GM10248 (cell line): ENCODE measurements at regions not wholly inside any gene's neighbourhood (a gene's known extent, or its start where the extent isn't known, plus 50 kb on each side); places are given as distances from the start of the nearest gene placed in this dataset.

ENCODE experiments used
- CTCF ChIA-PET: fragments of 300-600 bp; sonication (Branson Sonifier 250); formaldehyde crosslinking; extraction: SDS; loops from one replicate; lab custom pipeline; 2021; ENCODE audit warnings: antibody characterized with exemption; lab: Yijun Ruan, JAX
- POLR2A ChIA-PET: fragments of 350-650 bp; sonication (Branson Sonifier 250); formaldehyde crosslinking; extraction: SDS; loops from one replicate; lab custom pipeline; 2020; ENCODE audit warnings: antibody characterized with exemption; lab: Yijun Ruan, JAX
- DNase-seq: peaks from one replicate; pipeline ENCODE4 v3.0.0; 2012; ENCODE audit errors: extremely low spot score
- CTCF ChIP-seq: IDR thresholded peaks from 2 replicates; pipeline ENCODE4 v1.5.1; 2012; ENCODE audit warnings: mild to moderate bottlenecking, low read depth; ENCODE audit errors: extremely low read depth, missing control alignments, control extremely low read depth

- CTCF ChIA-PET, result interaction anchor here (1.5 kb wide), 1 partner anchor 21 kb away, joined by 4 read pairs; no protein-coding TSS in a partner anchor
- DNase-seq, result peak; percentile 53
- POLR2A ChIA-PET, result no interaction called here
- TF ChIP-seq CTCF, result no peak
These were observed 166.6 kb downstream of the KLF12 start for GRCh38 chr13:73967397-73968165.

DNA sequence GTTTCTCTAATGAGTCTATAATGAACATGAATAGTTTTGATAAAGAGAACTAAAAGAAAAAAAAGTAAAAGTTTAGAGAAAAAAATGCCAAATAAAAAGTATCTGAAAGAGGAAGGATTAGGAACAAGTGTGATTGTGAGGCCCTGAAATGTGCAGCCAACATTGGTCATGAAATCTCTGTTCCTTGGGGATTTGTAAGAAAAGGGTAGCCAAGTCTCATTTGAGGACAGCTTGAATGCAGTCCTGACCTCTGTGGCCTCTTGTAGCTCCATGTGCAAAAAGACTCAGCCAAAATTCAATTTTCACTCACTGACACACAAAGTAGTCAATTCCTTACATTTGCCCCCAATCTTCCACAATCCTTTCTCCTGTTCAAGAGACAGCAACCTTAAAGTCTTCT, 167.9 kb downstream of the KLF12 start:
- POLR2A ChIA-PET, result no interaction called here
- DNase-seq, result no peak
- no peak for TF ChIP-seq CTCF
- CTCF ChIA-PET, result interaction anchor here (1.4 kb wide), 1 partner anchor 18 kb away, joined by 3 read pairs; no protein-coding TSS in a partner anchor

DNA sequence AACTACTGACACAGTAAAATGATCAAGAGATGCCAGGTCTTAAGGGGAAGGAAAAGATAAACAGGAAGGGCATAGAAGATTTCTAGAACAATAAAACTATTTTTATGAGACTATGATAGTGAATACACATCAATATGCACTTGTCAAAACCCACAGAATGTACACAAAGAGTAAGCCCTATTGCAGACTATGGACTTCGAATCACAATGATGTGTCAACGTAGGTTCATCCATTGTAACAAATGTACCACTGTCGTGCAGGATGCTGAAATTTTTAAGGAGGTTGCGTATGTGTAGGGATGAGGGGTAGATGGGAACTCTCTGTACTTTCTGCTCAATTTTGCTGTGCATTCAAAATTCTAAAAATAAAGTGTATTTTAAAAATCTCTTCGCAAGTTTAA, 171.9 kb downstream of the KLF12 start:
- no peak for DNase-seq
- POLR2A ChIA-PET, result no interaction called here
- CTCF ChIA-PET, result no interaction called here
- no peak for TF ChIP-seq CTCF

- ChIA-PET POLR2A (no interaction called here), CTCF (interaction anchor here (1.1 to 1.8 kb wide), 3 partner anchors 9 to 31 kb away, joined by 3 to 5 read pairs (median 3); no protein-coding TSS in a partner anchor)
- no peak for DNase-seq
- no peak for TF ChIP-seq CTCF
These were observed 173.0 kb downstream of the KLF12 start for GRCh38 chr13:73961181-73961580.

GRCh38 chr13:73960474-73960873, 173.7 kb downstream of the KLF12 start:
- POLR2A ChIA-PET, result no interaction called here
- TF ChIP-seq CTCF, result no peak
- CTCF ChIA-PET, result interaction anchor here (1.1 to 1.8 kb wide), 4 partner anchors 10 to 124 kb away, joined by 3 to 5 read pairs (median 4); no protein-coding TSS in a partner anchor
- no peak for DNase-seq

DNA sequence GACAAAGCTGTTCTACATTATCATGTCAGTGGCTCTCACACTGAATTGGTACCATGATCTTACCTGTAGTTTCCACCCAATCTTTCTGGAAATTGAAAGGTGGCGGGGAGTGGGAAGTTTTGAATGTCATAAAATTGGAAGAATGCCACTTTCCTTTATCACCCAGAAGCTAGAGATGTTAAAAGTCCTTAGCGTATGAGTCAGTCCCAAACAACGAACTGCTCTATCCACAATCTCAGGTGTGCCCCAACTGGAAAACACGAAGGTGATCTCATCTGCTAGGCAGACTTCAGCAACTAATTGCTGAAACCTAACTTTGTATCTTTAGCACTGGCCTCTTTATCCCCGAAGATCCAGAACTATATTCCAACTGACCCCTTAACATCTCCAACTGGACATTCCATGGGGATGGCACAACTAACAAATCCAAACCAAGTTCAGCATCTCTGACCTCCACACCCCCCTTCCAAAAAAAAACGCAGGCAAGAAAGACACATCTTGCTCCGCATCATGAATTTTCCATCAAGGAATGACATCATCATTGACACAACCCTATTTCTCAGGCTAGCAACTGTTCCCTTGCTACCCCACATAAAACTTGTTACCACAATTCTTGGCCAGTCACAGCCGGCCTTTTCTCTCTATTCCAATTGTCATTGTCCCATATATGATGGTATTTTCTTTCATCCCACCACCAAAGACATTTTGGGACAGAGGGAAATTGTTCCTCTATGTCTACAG, 175.4 kb downstream of the KLF12 start:
- CTCF ChIA-PET, result interaction anchor here (1.3 to 1.5 kb wide), 2 partner anchors 36 to 123 kb away, joined by 4 read pairs; no protein-coding TSS in a partner anchor
- no peak for DNase-seq
- TF ChIP-seq CTCF, result no peak
- POLR2A ChIA-PET, result no interaction called here
